ENCODE measurements at regions not wholly inside any gene's neighbourhood (a gene's known extent, or its start where the extent isn't known, plus 50 kb on each side); places are given as distances from the start of the nearest gene placed in this dataset.
"Not testable (repeated sequence)": the region's sequence is repeated elsewhere in the genome, so short reads cannot be mapped to it uniquely, and the experiment has no call there.

DNA sequence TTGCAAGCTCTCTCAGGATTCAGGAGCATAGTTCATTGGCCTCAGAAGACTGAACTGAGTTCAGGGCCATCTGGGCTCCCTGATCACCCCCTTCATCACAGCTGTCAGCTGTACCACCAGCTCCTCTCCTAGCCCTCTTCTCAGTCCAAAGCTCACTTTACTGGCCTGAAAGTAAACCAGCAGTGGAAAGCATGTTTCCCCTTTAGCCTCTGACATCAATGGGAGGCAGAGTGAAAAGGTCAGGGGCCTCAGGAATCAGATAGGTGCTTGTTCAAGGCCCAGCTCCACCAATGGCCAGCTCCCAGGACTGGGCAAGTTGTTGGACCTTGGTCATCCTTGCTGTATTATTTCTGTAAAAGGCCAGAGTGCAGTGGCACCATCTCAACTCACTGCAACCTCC, 223.4 kb downstream of the TLE3 start:
- no peak for DNase-seq

DNA sequence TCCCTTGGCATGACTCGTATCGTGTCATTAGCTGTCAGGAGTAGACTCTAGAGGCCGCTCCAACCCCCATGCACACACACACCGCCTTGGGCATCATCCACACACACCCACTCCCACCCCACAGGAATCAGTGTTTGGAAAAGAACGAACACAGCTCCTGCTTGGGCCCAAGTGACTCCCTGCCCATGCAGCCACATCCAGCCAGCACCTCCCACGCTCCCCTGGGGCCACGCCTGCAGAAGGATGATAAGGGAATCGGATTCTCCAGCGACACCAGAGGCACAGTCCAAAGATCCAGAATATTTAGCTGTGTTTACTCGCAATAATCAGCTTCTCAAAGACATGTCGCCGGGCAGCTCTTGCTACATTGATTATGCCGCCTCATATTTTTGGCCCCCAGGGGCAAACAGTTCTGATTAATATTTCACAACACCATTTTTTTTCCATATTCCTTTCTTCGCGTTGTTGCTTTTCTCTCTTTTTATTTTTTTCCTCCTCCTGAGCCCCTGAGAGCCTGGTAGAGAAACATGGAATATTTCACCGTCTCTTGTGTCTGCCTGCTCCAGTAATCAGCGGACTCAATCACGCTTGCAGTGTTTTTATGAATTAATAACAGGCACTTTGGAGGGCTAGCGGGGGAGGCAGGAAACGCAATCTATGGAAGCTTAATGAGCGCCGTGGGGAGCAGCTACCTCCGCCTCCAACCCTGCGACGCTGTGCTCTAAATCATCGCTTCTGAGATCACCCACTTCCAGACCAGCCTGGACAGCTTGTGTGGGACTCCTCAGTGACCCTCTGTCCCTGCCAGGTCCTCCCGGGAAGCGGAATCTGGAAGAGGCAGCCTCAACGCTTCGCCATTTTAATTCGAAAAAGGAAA, 221.4 kb downstream of the TLE3 start:
- no peak for DNase-seq

DNA sequence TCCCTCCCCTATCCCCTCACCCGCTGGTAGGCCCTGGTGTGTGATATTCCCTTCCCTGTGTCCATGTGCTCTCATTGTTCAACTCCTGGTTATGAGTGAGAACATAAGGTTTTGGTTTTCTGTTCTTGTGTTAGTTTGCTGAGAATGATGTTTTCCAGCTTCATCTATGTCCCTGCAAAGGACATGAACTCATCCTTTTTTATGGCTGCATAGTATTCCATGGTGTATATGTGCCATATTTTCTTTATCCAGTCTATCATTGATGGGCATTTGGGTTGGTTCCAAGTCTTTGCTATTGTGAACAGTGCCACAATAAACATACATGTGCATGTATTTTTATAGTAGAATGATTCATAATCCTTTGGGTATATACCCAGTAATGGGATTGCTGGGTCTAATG, 217.8 kb downstream of the TLE3 start:
- DNase-seq, result not testable (repeated sequence)

DNA sequence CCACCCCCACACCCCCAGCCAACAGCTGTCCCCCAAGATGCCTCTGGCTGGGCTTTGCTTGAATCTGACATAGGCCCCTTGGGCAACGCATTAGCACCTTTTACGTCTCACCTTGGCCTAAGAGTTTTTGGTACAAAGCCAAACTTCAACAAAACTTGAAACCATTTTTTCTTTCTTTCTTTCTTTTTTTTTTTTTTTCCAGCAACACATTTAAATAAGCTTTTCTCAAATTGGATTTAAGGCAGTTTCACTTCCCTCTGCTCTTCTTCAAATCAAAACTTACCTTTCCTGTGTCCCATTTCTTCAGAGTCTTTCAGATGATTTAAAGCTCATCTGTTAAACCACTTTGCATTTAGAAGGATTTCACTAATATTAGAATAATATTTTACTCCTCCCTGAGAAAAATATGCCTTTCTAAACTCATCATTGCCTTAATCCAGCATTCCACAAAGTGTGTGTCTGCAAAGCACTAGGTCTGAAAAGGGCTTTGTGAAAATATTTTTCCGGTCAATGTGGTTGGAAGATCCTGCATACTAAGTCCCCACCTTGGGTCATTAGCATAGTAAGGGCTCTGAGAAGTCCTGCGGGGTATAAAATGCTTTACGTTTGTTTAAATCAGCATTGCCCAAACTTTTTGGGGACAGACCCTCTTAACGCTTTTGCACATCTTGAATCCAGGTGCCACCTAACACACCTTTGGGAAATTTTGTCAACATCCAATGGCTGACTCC, 217.0 kb downstream of the TLE3 start:
- DNase-seq, result no peak

DNA sequence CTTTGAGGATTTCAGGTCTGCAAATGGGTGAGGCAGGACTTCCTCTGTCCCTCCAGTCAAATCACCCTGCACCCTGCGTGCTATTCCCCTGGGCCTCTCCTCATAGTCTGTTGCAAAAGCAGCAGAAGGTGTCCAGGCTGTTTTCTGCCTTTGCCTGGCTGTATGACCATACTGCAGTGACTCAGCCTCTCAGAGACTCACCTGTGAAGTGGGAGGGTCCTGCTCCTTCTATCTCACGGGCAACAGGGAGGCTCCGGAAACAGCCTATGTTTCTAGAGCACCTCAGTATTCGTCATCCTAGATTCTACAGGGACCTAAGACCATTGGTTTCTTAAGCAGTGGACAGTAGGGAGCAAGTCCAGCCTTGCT, 216.4 kb downstream of the TLE3 start:
- no peak for DNase-seq

DNA sequence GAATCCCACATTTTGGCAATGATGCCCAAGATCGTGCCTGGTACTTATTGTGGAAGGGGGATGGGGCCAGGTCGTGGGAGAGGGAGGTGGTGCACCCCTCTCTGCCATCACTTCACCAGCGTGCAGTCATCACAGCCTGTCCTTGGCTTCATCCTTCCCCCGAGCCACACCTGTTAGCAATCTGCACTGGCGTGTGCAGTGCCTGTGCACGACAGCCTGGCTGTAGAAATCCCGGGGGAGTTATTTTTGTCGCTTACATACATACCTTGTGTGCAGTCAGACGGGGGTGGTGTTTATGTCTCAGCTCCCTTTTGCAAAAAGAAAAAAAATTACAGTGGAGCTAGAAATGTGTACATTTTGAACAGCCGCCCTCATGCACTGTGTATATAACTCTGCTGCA, 216.0 kb downstream of the TLE3 start:
- DNase-seq, result no peak

DNA sequence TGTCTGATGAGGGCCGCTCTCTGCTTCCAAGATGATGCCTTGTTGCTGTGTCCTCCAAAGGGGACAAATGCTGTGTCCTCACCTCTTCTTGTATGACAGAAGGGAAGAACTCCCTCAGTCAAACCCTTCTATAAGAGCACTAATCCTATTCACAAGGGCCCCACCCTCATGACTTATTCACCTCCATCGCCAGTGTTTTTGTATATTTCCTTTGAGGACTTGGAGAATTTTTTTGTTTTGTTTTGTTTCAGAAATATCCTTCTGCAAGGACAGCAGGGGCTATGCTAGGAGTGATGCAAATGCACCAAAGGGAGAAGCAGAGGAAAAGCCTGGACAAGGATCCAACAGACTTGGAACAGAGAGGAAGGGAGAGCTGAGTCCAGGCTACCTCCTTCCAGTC, 214.4 kb downstream of the TLE3 start:
- DNase-seq, result no peak

DNA sequence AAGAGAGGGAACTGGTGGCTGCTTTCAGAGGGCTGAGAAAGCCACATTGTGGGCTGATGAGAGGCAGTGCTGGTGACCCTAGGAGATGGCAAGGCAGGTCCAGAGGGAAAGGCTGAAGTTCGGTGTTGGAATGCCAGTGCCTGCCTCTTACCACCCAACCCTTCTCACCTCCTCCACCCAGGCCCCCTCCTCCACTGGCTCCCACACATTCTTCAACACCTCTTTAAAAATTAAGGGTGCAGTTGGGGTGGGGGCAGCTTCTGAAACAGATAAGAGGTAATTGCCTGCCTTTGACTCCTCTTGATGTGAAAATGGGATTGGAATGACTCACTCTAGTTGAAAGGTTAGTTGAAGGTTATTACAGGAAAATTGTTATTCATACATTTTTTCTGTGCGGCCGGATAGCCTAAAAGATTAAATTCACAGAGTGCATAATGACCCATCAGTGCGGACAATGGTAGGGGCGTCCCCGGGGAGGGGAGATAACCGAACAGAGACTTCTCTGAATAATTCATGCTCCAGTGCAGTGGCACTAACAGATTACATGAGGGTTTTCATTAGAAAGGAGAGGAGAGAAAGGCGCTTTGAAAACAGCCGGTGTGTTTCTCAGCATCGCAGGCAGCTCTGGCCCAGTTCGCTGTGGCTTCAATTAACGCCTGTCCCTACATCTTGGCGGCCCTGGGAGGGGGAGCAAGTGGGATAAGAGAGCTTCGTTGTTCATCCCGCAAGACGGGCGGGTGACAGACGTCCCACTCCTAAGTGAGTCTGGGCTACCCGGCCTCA, 212.4 kb downstream of the TLE3 start:
- DNase-seq, result no peak

DNA sequence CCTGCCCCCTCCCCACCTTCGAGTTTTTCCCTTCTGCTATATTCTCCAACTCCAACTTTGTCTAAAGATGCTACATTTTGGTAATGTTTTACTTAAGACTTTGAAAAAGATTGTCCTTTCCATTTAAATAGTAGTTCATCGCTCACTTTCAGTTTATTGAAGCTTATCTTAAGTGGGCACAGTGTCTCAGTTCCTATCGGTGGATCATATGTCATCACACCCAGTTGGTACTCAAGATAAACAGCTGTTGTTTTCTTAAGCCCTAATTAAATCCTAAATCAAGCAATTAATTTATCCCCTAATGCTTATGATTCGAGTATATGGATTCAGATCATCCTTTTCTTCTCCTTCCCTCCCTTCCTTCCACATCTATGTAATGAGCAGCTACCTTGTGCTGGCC, 210.7 kb downstream of the TLE3 start:
- no peak for DNase-seq

DNA sequence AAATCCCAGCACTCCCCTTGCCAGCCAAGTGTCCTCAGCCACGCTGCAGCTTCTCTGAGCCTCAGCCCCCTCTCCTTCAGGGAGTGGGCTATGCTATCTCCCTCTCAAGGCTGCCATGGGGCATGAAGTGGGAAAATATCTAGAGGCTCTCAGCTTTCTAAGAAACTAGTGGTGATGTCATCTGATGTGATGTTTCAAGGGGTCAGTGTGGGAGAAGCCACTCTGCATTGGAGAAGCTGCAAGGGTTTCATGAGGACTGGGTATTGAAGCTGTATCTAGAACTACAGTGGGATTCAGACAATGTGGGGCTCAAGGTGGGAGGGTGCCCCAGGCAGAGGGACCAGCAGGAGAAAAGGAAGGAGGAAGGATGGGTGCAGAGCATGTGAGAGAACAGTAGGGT, 210.2 kb downstream of the TLE3 start:
- DNase-seq, result no peak

DNA sequence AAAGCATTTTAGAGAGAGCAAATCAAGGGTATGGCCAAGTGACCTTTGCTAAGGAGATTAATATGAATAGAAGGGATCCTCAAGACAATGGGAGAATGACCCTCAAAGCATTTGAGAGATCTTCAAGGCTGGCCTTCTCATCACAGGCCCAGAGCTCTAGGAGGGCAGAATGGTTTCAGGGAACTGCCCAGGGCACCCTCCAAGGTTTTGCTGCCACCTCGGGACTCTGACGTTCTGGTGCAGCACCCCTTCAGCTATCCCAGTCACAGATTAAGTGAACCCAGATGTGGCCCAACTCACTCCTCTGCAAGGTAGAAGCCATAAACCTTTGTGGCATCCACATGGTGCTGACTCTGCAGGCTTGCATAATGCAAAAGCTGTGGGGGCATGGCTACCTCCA, 209.3 kb downstream of the TLE3 start:
- no peak for DNase-seq

DNA sequence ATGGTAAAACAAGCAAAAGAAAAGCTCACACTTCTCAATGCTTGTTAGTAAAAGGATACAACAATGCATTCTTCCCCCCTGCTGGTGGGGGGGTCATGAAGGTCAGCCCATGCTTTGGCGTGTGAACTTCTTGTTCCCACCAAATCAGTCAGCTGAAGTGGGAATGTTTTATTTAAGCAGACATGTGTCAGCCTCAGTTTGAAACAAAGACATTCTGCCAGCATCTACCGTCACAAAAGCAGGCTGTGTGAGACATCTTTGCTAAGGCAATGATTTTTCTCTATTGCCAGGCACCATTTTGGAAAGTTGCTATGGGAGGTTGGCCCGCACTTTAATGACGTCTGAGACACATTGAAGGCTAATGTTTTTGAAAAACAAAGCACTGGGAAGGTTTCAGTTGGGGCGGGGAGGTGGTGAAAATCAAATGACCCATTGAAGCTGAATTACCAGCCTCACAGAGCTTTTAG, 206.6 kb downstream of the TLE3 start:
- DNase-seq, result no peak

DNA sequence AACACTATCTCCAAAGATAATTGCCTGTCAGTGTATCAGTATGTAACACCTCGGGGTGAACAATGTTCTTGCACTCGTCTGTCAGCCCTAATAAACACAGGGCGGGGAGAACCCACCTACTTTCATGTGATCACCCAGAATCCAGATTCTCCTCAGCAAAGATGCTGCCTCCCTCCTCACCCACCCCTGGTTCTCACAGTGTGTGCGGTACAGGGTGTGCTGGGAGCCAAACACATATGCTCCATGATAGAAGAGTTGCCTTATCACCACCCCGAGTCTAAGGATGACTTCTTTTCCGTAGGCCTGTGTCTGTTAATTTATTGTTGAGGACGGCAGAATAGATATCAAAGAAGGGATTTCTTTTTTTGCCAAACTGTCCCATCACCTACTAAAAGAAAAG, 206.1 kb downstream of the TLE3 start:
- DNase-seq, result no peak

DNA sequence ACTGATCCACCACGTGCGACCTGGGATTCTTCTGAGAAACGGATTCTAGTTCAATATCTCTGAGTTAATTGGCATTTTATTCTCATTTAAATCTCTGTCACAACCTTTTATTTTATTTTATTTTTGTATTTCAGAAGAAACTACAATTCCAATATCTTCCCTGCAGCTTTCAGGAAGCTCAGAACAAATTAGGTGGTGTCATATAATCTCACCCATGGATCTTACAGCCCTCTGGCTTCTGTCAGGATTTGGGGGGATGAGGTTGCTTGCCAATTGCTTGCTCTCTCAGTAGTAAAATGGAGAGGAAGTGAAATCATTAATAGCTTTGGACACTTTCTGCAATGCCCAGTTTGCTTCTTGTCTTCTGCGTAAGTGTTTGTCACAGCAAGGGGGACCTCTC, 205.4 kb downstream of the TLE3 start:
- DNase-seq, result no peak

DNA sequence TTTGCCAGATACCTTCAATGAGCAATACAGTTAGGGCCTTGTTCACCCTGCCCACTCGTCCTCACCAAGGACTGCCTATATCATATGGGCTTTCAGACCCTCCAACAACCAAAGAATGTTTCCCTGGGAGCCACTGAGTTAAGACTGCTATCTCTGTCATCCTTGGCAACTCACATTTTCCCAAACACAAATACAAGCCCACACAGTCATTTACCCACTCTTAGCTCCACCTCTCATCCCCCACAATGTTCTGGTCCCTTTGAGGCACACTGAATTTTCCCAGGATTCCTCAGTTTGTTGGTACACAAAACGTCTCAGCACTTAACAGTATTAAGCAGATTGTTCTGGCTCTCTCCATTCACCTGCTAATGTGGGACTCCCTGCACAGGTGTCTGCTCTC, 204.6 kb downstream of the TLE3 start:
- no peak for DNase-seq

DNA sequence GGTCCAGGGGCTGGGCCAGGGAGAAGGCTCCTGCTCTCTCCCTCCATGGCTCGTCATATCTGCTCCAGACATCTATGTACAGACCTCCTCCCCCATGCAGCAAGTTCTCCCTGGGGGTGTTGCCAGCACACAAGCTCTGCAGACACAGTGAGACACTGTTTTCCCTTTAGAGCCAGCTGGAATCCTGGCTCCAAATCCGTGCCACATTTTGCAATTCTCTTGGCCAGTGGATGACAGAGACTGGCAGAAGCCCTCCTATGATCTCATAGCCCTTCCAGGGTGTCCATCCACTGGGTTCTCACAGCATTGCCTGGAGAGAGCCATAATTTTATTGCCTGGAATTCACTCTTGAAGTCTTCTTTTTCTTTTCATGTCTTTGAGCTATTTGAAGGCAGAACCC, 203.9 kb downstream of the TLE3 start:
- no peak for DNase-seq

DNA sequence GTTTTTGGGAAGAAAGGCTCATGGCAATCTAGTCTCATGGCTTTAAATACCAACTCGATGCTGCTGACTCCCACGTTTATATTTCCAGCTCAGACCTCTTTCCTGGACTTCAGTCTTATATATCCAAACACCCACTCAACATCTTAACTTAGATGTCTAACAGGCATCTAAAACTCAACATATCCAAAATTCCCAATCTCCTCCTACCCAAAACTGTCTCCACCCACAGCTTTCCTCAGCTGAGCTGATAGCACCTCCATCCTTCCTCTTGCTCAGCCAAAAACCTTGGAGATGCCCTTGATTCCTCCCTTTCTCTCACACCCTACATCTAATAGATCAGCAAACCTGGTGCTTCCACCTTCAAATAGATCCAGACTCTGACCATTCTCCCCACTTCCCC, 202.5 kb downstream of the TLE3 start:
- DNase-seq, result no peak

DNA sequence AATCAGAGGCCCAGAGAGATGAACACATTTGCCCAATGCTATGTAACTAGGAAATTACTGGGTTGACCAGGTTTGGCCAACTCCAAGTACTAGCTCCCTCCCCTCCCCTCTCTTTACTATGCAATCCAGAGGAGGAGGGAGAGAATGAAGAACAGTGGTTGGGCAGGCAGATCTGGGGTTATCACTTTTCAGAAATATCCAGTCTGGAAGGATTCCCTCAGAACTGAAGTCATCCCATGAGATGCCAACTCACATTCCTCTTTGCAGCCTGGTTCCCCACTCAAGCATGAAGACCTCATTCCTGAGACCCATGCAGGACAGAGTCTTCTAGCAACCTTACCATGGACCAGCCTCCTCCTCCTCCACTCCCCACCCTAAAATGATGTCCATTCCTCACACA, 201.1 kb downstream of the TLE3 start:
- DNase-seq, result no peak

DNA sequence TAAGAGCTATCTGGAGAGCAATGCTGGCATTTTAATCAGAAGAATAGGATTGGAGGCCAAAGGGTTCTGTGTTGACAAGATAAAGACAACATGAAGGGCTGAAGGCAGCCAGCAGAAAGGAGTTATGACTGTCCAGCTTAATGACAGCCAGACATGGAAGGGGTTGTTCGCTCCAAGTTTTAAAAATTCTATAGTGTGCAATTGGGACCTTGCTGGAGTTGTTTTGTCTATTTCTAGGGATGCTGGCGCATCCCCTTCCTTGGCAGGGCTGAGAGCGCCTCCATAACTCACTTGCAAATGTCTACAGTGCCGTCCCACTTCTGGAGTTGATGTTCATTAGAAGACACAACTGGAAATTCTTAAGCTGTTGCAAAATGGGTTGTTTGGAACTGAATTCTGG, 200.7 kb downstream of the TLE3 start:
- DNase-seq, result no peak

DNA sequence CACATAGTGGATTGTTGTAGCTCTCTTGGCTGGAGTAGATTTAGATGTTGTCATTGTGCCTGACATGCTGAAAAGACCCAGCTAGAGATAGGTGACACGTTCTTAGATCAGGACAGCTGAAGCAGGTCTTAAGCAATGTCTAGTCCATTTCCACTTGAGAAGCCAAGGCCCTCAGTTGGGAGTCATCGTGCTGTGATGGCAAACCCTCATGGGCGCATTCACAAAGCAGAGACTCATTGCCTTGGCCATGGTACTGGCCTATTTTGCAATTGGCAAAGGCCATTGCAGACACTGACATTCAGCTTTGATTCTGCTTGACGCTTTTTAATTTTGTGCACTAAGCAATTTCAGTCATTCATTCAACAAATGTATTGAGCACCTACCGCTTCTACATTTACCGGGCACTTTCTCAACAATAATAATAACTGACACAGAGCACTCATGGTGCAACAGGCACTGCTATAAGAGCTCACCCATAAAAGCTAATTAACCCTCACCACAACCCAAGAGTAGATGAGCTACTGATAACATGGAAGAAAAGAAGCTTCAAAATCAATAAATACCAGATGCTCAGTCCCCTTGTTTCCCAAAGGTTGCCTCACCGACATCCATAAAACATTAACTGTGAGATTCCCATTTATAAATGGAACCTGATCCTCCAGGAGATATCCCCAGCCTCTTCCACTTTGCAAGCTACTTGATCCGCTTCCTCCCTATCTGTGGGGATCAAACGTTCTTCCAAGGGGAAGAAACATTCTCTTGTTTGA, 200.1 kb downstream of the TLE3 start:
- DNase-seq, result no peak

DNA sequence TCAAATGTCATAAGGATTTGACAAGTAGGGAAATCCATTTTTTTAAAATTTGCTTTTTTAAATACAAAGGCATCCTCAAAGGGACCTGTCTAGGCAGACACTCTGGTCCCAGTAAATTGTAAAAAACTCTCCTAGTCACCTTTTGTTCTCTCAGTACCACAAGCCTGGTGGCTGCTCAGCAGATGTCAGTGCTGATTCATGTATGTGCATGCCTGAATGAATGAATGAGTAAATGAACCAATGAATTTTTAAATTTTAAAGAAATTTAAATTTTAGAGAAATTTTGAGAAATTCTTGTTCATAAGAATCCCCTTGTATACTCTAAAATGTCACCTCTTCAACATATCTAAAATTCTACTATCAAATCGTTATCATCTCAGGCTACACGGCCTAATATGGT, 199.5 kb downstream of the TLE3 start:
- no peak for DNase-seq

DNA sequence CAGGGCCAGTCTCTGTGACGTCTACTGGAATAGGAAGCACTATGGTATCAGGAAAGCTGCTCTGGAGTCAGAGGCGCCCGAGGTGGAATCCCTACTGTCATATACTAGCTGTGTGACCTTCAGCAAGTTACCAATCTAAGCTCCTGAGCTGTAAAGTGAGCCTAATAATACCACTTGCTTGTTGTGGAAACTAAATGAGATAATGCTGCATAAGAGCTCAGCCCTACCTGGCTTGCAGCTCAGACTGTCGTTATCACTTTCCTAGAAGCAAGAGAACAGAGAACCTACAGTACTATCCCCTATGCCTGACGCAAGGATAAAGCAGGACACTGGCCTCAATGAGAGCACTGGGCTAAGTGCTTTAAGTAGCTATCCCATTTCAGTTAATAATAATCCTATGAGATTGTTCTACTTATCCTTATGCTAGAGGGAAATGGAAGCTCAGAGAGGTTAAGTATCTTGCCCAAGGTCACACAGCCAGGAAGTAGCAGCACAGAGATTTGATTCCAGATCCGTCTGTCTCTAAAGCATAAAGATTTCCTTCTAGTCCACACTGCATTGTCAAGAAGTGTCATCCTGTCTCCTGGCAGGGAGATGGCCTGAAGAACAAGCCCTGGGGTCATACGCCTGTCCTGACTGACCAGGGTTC, 195.2 kb downstream of the TLE3 start:
- DNase-seq, result no peak
